MCF 10A (cell line): ENCODE measurements at regions not wholly inside any gene's neighbourhood (a gene's known extent, or its start where the extent isn't known, plus 50 kb on each side); places are given as distances from the start of the nearest gene placed in this dataset.

ENCODE experiments used
- BruUV-seq: library from RNA; stranded (reverse); fragments of 400-500 nt; replicated peaks from 2 replicates; lab custom pipeline; 2021; lab: Mats Ljungman, UMichigan
- CTCF ChIA-PET: fragments of 300-600 bp; sonication (Branson Sonifier 250); formaldehyde crosslinking; extraction: SDS; loops from one replicate; lab custom pipeline; 2021; ENCODE audit warnings: antibody characterized with exemption, inconsistent platforms; lab: Yijun Ruan, JAX
- POLR2A ChIA-PET: fragments of 300-600, 350-650 bp; sonication (Branson Sonifier 250); formaldehyde crosslinking; extraction: SDS; loops from one replicate; lab custom pipeline; 2020; ENCODE audit warnings: antibody characterized with exemption, inconsistent platforms; lab: Yijun Ruan, JAX
- DNase-seq: peaks from one replicate; pipeline ENCODE4 v3.0.0-alpha.2; 2018; ENCODE audit not compliant: unreplicated experiment
- H3K27ac Mint-ChIP-seq: one replicate; pipeline ENCODE4 v1.8.0; 2022; ENCODE audit warnings: mild to moderate bottlenecking, low read depth, mixed read lengths; ENCODE audit not compliant: unreplicated experiment
- H3K27me3 Mint-ChIP-seq: one replicate; pipeline ENCODE4 v1.8.0; 2022; ENCODE audit warnings: mixed read lengths; ENCODE audit not compliant: insufficient read depth, unreplicated experiment
- H3K36me3 Mint-ChIP-seq: one replicate; pipeline ENCODE4 v1.8.0; 2022; ENCODE audit warnings: mild to moderate bottlenecking, moderate library complexity, mixed read lengths; ENCODE audit not compliant: insufficient read depth, unreplicated experiment
- H3K4me1 Mint-ChIP-seq: one replicate; pipeline ENCODE4 v1.8.0; 2022; ENCODE audit warnings: mixed read lengths; ENCODE audit not compliant: insufficient read depth, unreplicated experiment
- H3K4me3 Mint-ChIP-seq: one replicate; pipeline ENCODE4 v1.8.0; 2022; ENCODE audit warnings: mild to moderate bottlenecking, moderate library complexity, mixed read lengths; ENCODE audit not compliant: unreplicated experiment
- H3K9me3 Mint-ChIP-seq: one replicate; pipeline ENCODE4 v1.8.0; 2022; ENCODE audit warnings: mixed read lengths; ENCODE audit not compliant: unreplicated experiment
- CTCF ChIP-seq: fragments of 200-600 bp; IDR thresholded peaks from one replicate; pipeline ENCODE4 v1.8.0; 2022; ENCODE audit warnings: antibody characterized with exemption, mild to moderate bottlenecking; ENCODE audit not compliant: unreplicated experiment
- intact Hi-C: fragments of 100-400 bp; cut with micrococcal nuclease; formaldehyde crosslinking; loops from 2 replicates; pipeline ENCODE4 v1.14.1; 2022

GRCh38 chr11:95680169-95680929, 109.2 kb downstream of the FAM76B start:
- CTCF ChIA-PET = interaction anchor here (1.0 to 1.4 kb wide), 5 partner anchors 8 to 527 kb away, joined by 3 to 5 read pairs (median 4); no protein-coding TSS in a partner anchor

GRCh38 chr11:95678988-95679387, 110.6 kb downstream of the FAM76B start:
- ChIA-PET CTCF (interaction anchor here (0.6 to 0.7 kb wide), 2 partner anchors 46 to 115 kb away, joined by 3 to 4 read pairs; no protein-coding TSS in a partner anchor), POLR2A (interaction anchor here (0.5 to 1.1 kb wide), 2 partner anchors 18 to 55 kb away, joined by 4 to 7 read pairs; no protein-coding TSS in a partner anchor)
- peaks cover 10% of the 10 kb centered on the region for H3K4me1 Mint-ChIP-seq
- no peak overlapping the region for H3K27ac Mint-ChIP-seq
- TF ChIP-seq CTCF = no peak
- H3K36me3 Mint-ChIP-seq = no peaks in the 10 kb centered on the region
- no peak for DNase-seq
- H3K27me3 Mint-ChIP-seq = no peaks in the 10 kb centered on the region
- no TSS peak for BruUV-seq
- H3K4me3 Mint-ChIP-seq = no peak overlapping the region
- no peaks in the 10 kb centered on the region for H3K9me3 Mint-ChIP-seq
- intact Hi-C loops = no loop called here

More at GRCh38 chr11:95680169-95680929, 109.2 kb downstream of the FAM76B start:
- intact Hi-C loops = no loop called here
- DNase-seq = peak; percentile 31
- H3K27ac Mint-ChIP-seq = peak overlapping the region; percentile 16
- POLR2A ChIA-PET = interaction anchor here (1.1 to 1.3 kb wide), 2 partner anchors 10 kb away, joined by 3 read pairs; no protein-coding TSS in a partner anchor
- no TSS peak for BruUV-seq
- H3K4me1 Mint-ChIP-seq = peaks cover 10% of the 10 kb centered on the region
- no peaks in the 10 kb centered on the region for H3K27me3 Mint-ChIP-seq
- H3K4me3 Mint-ChIP-seq = no peak overlapping the region
- no peaks in the 10 kb centered on the region for H3K36me3 Mint-ChIP-seq
- no peaks in the 10 kb centered on the region for H3K9me3 Mint-ChIP-seq
- no peak for TF ChIP-seq CTCF

- no peak for TF ChIP-seq CTCF
- no peak overlapping the region for H3K27ac Mint-ChIP-seq
- intact Hi-C loops = no loop called here
- H3K4me1 Mint-ChIP-seq = peaks cover 10% of the 10 kb centered on the region
- H3K36me3 Mint-ChIP-seq = no peaks in the 10 kb centered on the region
- ChIA-PET CTCF (no interaction called here), POLR2A (no interaction called here)
- no peaks in the 10 kb centered on the region for H3K27me3 Mint-ChIP-seq
- H3K9me3 Mint-ChIP-seq = no peaks in the 10 kb centered on the region
- DNase-seq = no peak
- no peak overlapping the region for H3K4me3 Mint-ChIP-seq
- no TSS peak for BruUV-seq
Measured at GRCh38 chr11:95676308-95676707, 113.3 kb downstream of the FAM76B start.

- Mint-ChIP-seq H3K27ac (no peak overlapping the region), H3K9me3 (no peaks in the 10 kb centered on the region), H3K27me3 (no peaks in the 10 kb centered on the region), H3K4me3 (no peak overlapping the region), H3K4me1 (peaks cover 4% of the 10 kb centered on the region), H3K36me3 (no peaks in the 10 kb centered on the region)
- intact Hi-C loops = no loop called here
- TF ChIP-seq CTCF = no peak
- POLR2A ChIA-PET = no interaction called here
- CTCF ChIA-PET = no interaction called here
- no TSS peak for BruUV-seq
- no peak for DNase-seq
Measured at GRCh38 chr11:95675585-95675984, 114.0 kb downstream of the FAM76B start.
